HG03060 (cell line): ENCODE measurements at regions not wholly inside any gene's neighbourhood (a gene's known extent, or its start where the extent isn't known, plus 50 kb on each side); places are given as distances from the start of the nearest gene placed in this dataset.
"Not testable (repeated sequence)": the region's sequence is repeated elsewhere in the genome, so short reads cannot be mapped to it uniquely, and the experiment has no call there.

ENCODE experiments used
- ATAC-seq: cut with Tn5 transposase; IDR thresholded peaks from one replicate; pipeline ENCODE4 v1.9.1; 2021; ENCODE audit warnings: low read depth, moderate number of reproducible peaks; ENCODE audit not compliant: unreplicated experiment

DNA sequence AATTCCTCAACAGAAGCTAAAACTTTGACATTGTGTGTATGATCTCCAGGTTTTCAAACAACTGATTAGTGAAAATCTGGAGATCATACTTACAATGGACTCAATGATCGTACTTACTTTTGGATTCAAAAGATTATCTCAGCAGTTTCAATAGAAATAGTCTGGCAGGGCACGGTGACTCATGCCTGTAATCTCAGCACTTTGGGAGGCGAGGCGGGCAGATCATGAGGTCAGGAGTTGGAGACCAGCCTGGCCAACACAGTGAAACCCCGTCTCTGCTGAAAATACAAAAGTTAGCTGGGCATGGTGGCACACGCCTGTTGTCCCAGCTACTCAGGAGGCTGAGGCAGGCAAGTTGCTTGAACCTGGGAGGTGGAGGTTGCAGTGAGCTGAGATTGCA, 161.3 kb upstream of the MSX2 start:
- not testable (repeated sequence) for ATAC-seq

- ATAC-seq: no peak
Observed at GRCh38 chr5:174563899-174564298, 160.5 kb upstream of the MSX2 start.

DNA sequence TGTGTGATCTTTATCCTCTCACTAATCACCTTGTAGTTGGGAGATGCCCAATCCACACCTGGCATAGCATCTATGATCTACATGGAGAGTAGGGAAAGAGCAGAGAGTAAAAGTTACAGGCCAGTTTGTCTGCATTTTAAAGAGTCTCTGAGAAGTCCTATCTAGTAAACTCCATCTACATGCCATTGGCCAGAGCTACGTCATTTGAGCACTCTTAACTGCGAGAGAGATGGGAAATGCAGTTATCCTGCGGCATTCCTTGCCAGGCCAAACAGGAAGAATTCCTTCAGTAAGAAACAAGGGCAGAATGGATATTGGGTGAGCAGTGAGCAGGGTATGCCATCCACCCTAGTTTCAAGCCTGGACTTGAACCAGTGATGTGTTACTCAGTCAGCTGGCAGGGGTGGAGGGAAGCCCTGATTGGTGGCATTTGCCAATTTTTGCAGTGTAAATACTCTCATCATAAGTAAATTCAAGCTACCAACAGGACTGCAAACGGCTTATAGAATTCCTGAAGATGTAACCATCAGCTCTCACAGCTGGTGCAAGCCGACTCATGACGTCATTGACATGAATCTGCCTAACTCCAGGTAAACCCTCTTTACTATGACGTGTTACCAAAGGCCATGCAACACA, 156.8 kb upstream of the MSX2 start:
- ATAC-seq: no peak

DNA sequence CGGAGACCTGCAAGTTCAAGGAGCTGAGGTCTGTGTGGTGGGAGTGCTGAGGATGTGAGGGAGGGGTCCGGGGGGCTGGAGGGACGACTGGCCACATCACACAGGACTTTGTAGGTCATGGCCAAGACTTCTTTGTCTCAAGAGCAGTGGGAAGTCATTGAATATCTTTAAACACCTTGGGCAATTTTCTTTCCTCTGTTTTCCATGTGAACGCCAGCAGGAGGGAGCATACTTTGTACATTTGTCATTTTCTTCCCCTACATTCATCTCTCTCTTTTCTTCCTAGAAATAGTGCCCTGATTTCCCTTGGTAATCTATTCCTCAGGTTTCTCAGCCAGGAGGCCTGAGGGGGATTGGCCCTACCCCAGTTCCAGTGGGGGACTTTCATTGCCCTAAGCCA, 153.7 kb upstream of the MSX2 start:
- no peak for ATAC-seq

GRCh38 chr5:174571662-174572397, 152.6 kb upstream of the MSX2 start:
- ATAC-seq: no peak

GRCh38 chr5:174572591-174572990, 151.8 kb upstream of the MSX2 start:
- no peak for ATAC-seq

- no peak for ATAC-seq
Observed at GRCh38 chr5:174573221-174573994, 151.0 kb upstream of the MSX2 start.

GRCh38 chr5:174575043-174575442, 149.3 kb upstream of the MSX2 start:
- ATAC-seq: no peak

GRCh38 chr5:174576042-174576441, 148.3 kb upstream of the MSX2 start:
- no peak for ATAC-seq

- no peak for ATAC-seq
Observed at GRCh38 chr5:174581479-174581878, 142.9 kb upstream of the MSX2 start.

DNA sequence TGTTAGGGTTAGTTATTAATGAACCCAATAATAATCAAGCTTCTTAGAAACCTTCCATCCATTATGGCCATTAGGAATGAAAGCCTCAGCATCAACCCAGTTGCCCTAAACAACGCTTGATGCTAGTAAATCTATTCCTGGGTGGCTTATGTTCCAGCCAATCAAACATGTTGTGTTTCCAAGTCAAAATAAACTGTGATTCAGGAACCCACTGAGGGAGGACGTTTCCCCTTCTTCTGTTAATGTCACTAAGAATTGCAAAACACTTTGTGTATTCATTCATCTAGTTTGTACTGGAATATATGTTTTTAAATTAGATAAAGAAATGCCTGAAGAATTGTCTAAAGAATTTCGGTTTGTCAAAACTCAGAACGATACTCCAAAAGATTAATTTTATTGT, 142.5 kb upstream of the MSX2 start:
- no peak for ATAC-seq

- no peak for ATAC-seq
Observed at GRCh38 chr5:174583071-174583470, 141.3 kb upstream of the MSX2 start.

DNA sequence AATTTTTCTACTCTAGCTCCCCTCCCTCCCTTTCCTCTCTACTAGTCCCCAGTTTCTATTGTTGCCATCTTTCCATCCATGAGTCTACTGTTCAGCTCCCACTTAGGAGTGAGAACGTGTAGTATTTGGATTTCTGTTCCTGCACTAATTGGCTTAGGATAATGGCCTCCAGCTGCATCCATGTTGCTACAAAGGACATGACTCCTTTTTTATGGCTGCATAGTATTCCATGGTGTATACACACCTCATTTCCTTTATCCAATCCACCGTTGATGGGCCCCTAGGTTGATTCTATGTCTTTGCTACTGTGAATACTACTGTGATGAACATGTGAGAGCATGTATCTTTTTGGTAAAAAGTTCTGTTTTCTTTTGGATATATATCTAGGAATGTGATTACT, 138.9 kb upstream of the MSX2 start:
- no peak for ATAC-seq

- ATAC-seq: not testable (repeated sequence)
Observed at GRCh38 chr5:174586163-174586562, 138.2 kb upstream of the MSX2 start.

GRCh38 chr5:174589011-174589410, 135.4 kb upstream of the MSX2 start:
- ATAC-seq: no peak

GRCh38 chr5:174589599-174589998, 134.8 kb upstream of the MSX2 start:
- no peak for ATAC-seq

DNA sequence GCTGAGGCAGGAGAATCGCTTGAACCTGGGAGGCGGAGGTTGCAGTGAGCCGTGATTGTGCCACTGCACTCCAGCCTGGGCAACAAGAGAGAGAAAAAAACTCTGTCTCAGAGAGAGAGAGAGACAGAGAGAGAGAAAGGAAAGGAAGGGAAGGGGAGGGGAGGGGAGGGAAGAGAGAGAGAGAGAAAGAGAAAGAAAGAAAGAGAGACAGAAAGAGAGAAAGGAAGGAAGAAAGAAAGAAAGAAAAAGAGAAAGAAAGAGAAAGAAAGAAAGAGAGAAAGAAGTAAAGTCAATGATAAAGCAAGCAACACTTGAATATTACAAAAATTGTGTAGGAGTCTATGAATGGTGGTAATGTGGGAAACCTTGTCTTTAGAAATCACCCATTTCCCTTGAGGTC, 133.6 kb upstream of the MSX2 start:
- no peak for ATAC-seq

DNA sequence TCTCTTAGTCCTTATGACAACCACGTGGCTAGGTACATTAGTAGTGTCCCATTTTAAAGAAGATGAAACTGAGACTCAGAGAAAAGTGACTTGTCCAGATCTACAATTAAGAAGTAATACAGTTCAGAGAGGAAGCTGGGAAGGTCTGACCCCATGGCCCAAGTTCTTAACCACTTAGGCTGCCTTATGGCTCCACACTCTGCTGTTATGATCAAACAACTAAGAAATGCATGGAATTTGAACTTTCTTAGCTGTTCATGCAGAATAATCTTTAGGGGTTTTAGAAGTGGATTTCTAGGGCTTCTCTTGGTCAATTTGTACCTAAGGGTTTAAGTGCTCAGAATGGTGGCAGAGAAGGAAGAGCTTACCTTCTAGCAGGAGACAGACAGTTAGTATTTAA, 128.0 kb upstream of the MSX2 start:
- ATAC-seq: no peak

DNA sequence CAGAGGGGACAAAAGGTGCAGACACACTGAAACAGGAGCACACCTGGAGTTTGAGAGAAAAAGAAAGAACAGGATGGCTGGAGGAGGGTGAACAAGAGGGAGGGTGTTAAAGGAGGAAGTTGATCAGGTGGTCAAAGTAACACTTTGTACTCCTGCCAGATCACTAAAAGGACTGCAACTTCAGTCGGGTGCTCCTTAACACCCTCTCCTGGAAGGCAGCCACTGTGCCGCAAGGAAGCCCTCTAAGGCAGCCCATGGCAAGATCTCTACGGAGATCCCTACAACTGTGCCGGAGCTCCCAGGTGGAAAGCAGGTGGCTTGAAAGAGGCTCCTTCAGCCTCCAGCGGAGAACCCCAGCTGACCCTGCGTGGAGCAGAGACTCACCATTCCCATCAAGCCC, 124.4 kb upstream of the MSX2 start:
- ATAC-seq: no peak

DNA sequence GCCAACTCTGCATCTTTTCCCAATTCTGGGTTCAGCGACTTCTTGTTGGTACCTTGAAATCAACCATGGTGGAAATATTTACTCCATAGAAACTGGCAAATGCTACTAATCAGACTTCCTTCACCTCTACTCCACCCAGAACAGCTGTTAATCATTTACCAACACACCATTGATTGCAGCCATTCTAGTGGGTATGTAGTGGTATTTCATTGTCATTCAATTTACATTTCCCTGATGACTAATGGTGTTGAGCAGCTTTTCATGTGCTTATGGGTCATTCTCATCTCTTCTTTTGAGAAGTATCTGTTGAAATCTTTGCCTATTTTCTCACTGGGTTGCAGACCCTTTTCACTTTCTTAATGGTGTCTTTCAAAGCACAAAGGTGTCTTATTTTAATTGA, 122.4 kb upstream of the MSX2 start:
- ATAC-seq: no peak

DNA sequence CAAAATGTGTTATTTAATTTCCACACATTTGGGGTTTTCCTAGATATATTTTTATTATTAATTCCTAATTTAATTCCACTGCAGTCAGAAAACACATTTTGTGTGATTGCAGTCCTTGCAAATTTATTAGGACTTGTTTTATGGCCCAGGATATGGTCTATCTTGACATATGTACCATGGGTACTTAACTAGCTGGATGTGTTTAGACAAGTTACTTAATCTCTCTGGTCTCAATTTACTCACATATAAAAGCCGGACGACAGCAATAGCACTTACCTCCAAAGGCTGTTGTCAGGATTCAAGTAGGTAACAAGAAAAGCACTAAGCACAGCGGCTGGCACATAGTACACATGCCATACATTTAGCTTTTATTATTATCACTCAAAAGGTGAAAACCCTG, 118.2 kb upstream of the MSX2 start:
- ATAC-seq: no peak

DNA sequence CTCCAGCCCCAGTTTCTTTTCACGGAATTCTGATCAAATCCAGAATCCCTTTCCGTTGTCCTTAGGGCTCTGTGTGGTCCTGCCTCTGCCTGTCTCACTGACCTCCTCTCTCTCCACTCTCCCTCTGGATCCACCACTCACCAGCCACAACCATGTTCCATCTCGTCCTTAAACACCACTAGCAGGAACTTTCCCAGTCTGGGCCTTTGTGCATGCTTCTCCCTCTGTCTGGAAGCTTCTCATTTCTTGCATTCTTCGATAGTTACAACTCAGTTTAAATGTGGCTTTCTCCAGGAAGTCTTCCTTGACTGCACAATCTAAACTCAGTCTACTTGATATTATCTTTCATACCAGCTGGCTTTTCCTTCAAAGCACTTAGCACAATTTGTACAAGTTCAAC, 117.7 kb upstream of the MSX2 start:
- ATAC-seq: no peak
